SU-DHL-6 (cell line): ENCODE measurements at regions not wholly inside any gene's neighbourhood (a gene's known extent, or its start where the extent isn't known, plus 50 kb on each side); places are given as distances from the start of the nearest gene placed in this dataset.

ENCODE experiments used
- H2AFZ ChIP-seq: fragments of 200-600 bp; sonication (generic); 2 replicates; pipeline ENCODE4 v1.6.1; 2014; ENCODE audit warnings: low read depth, mild to moderate bottlenecking, moderate library complexity, mixed read lengths, antibody characterized with exemption, low read length; ENCODE audit not compliant: severe bottlenecking
- H3F3A ChIP-seq: fragments of 200-600 bp; shearing (Covaris generic); 2 replicates; pipeline ENCODE4 v1.6.0; 2016; ENCODE audit warnings: antibody characterized with exemption, mild to moderate bottlenecking; ENCODE audit not compliant: insufficient read depth
- H3K27ac ChIP-seq: fragments of 200-600 bp; sonication (generic); 2 replicates; pipeline ENCODE4 v1.5.1; 2016; ENCODE audit warnings: low read depth, mild to moderate bottlenecking, low read length, moderate library complexity, mixed read lengths
- H3K27me3 ChIP-seq: fragments of 200-600 bp; sonication (generic), shearing (Covaris generic); 2 replicates; pipeline ENCODE4 v1.6.0; 2014; ENCODE audit warnings: mild to moderate bottlenecking, low read length
- H3K36me3 ChIP-seq: fragments of 200-600 bp; sonication (generic); 2 replicates; pipeline ENCODE4 v1.6.1; 2014; ENCODE audit warnings: mild to moderate bottlenecking, low read length, mixed read lengths
- H3K4me2 ChIP-seq: fragments of 300-600, 200-600 bp; shearing (Covaris generic), sonication (generic); 2 replicates; pipeline ENCODE4 v1.6.0; 2014; ENCODE audit warnings: low read length, low read depth, mild to moderate bottlenecking; ENCODE audit not compliant: poor library complexity, severe bottlenecking
- H3K4me3 ChIP-seq: fragments of 200-600 bp; sonication (generic); 2 replicates; pipeline ENCODE4 v1.5.1; 2014; ENCODE audit warnings: antibody characterized with exemption, low read length, mild to moderate bottlenecking, mixed read lengths; ENCODE audit not compliant: insufficient read depth, poor library complexity, severe bottlenecking
- H3K79me2 ChIP-seq: fragments of 200-600 bp; sonication (generic); 2 replicates; pipeline ENCODE4 v1.6.1; 2014; ENCODE audit warnings: mild to moderate bottlenecking, low read length, moderate library complexity; ENCODE audit not compliant: insufficient read depth
- H3K9ac ChIP-seq: fragments of 200-600 bp; sonication (generic); 2 replicates; pipeline ENCODE4 v1.7.0; 2014; ENCODE audit warnings: mild to moderate bottlenecking, low read length
- H3K9me2 ChIP-seq: fragments of 200-600 bp; sonication (generic); replicated peaks from 2 replicates; pipeline ENCODE4 v1.6.1; 2014; ENCODE audit warnings: low read length; ENCODE audit not compliant: insufficient read depth
- H3K9me3 ChIP-seq: fragments of 200-600 bp; sonication (generic); 2 replicates; pipeline ENCODE4 v1.6.1; 2014; ENCODE audit warnings: low read length, mixed read lengths; ENCODE audit not compliant: insufficient read depth
- H4K20me1 ChIP-seq: fragments of 200-600 bp; sonication (generic); 2 replicates; pipeline ENCODE4 v1.6.1; 2014; ENCODE audit warnings: low read depth, mild to moderate bottlenecking, antibody characterized with exemption, low read length, moderate library complexity, mixed read lengths
- EZH2phosphoT487 ChIP-seq: fragments of 200-600 bp; sonication (generic), shearing (Covaris generic); conservative IDR thresholded peaks from 2 replicates; pipeline ENCODE4 v1.6.1; 2018; ENCODE audit warnings: mild to moderate bottlenecking, antibody characterized with exemption, low read length, moderate library complexity, mixed read lengths
- TF ChIP-seq, protein P1 (sequence below): fragments of 200-600 bp; sonication (generic); IDR thresholded peaks from one replicate; pipeline ENCODE4 v1.5.1; 2017; ENCODE audit warnings: antibody characterized with exemption, mild to moderate bottlenecking, low read length, moderate library complexity; ENCODE audit not compliant: insufficient read depth, poor library complexity, severe bottlenecking

- Histone ChIP-seq H3K9me2 (no peaks in the 10 kb centered on the region), H3K27ac (no peak overlapping the region), H3K79me2 (no peaks in the 10 kb centered on the region), H3K36me3 (no peaks in the 10 kb centered on the region), H3K9me3 (no peaks in the 10 kb centered on the region), H3K4me2 (no peak overlapping the region), H3F3A (no peaks in the 10 kb centered on the region), H3K4me3 (no peak overlapping the region), H2AFZ (no peak overlapping the region), H3K27me3 (no peaks in the 10 kb centered on the region), H4K20me1 (no peaks in the 10 kb centered on the region), H3K9ac (no peak overlapping the region)
- TF ChIP-seq, protein P1, sequence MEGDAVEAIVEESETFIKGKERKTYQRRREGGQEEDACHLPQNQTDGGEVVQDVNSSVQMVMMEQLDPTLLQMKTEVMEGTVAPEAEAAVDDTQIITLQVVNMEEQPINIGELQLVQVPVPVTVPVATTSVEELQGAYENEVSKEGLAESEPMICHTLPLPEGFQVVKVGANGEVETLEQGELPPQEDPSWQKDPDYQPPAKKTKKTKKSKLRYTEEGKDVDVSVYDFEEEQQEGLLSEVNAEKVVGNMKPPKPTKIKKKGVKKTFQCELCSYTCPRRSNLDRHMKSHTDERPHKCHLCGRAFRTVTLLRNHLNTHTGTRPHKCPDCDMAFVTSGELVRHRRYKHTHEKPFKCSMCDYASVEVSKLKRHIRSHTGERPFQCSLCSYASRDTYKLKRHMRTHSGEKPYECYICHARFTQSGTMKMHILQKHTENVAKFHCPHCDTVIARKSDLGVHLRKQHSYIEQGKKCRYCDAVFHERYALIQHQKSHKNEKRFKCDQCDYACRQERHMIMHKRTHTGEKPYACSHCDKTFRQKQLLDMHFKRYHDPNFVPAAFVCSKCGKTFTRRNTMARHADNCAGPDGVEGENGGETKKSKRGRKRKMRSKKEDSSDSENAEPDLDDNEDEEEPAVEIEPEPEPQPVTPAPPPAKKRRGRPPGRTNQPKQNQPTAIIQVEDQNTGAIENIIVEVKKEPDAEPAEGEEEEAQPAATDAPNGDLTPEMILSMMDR, result no peak
Measured at GRCh38 chr14:85190251-85190650, 339.7 kb upstream of the FLRT2 start.

GRCh38 chr14:85191986-85192385 lies 338.0 kb upstream of the FLRT2 start:
- no peaks in the 10 kb centered on the region for H3K27me3 ChIP-seq
- H3K4me3 ChIP-seq, result no peak overlapping the region
- no peaks in the 10 kb centered on the region for H3F3A ChIP-seq
- no peak overlapping the region for H3K9ac ChIP-seq
- no peaks in the 10 kb centered on the region for H4K20me1 ChIP-seq
- TF ChIP-seq, protein P1, result no peak
- no peak for TF ChIP-seq EZH2phosphoT487
- H2AFZ ChIP-seq, result no peak overlapping the region
- no peak overlapping the region for H3K4me2 ChIP-seq
- no peak overlapping the region for H3K27ac ChIP-seq
- H3K9me3 ChIP-seq, result no peaks in the 10 kb centered on the region
- no peaks in the 10 kb centered on the region for H3K79me2 ChIP-seq
- no peaks in the 10 kb centered on the region for H3K36me3 ChIP-seq
- H3K9me2 ChIP-seq, result no peaks in the 10 kb centered on the region

GRCh38 chr14:85195872-85196477 lies 334.0 kb upstream of the FLRT2 start:
- H3K4me2 ChIP-seq, result no peak overlapping the region
- no peaks in the 10 kb centered on the region for H3K36me3 ChIP-seq
- H3K4me3 ChIP-seq, result no peak overlapping the region
- TF ChIP-seq, protein P1, result peak; percentile 24
- TF ChIP-seq EZH2phosphoT487, result no peak
- no peaks in the 10 kb centered on the region for H4K20me1 ChIP-seq
- no peaks in the 10 kb centered on the region for H3K9me3 ChIP-seq
- no peaks in the 10 kb centered on the region for H3F3A ChIP-seq
- no peaks in the 10 kb centered on the region for H3K27me3 ChIP-seq
- no peak overlapping the region for H3K27ac ChIP-seq
- no peaks in the 10 kb centered on the region for H3K79me2 ChIP-seq
- H2AFZ ChIP-seq, result no peak overlapping the region
- no peak overlapping the region for H3K9ac ChIP-seq
- H3K9me2 ChIP-seq, result no peaks in the 10 kb centered on the region
